22Rv1 (cell line): ENCODE measurements at regions not wholly inside any gene's neighbourhood (a gene's known extent, or its start where the extent isn't known, plus 50 kb on each side); places are given as distances from the start of the nearest gene placed in this dataset.

Experiments used
- CTCF ChIP-seq: fragments of 450-650 bp; IDR thresholded peaks from 2 replicates; pipeline ENCODE4 v1.5.1; 2017; ENCODE audit warnings: mild to moderate bottlenecking
- ZFX ChIP-seq: fragments of 450-650 bp; IDR thresholded peaks from 2 replicates; pipeline ENCODE4 v1.6.1; 2017; ENCODE audit warnings: antibody characterized with exemption, borderline replicate concordance

- TF ChIP-seq CTCF (no peak), ZFX (no peak)
Observed at GRCh38 chr6:113385020-113385431, 472.1 kb upstream of the MARCKS start.
